HG03342 (cell line): ENCODE measurements at regions not wholly inside any gene's neighbourhood (a gene's known extent, or its start where the extent isn't known, plus 50 kb on each side); places are given as distances from the start of the nearest gene placed in this dataset.
"Not testable (repeated sequence)": the region's sequence is repeated elsewhere in the genome, so short reads cannot be mapped to it uniquely, and the experiment has no call there.

Experiments
- ATAC-seq: cut with Tn5 transposase; IDR thresholded peaks from one replicate; pipeline ENCODE4 v1.9.1; 2021; ENCODE audit warnings: mild to moderate bottlenecking, moderate library complexity; ENCODE audit not compliant: unreplicated experiment

DNA sequence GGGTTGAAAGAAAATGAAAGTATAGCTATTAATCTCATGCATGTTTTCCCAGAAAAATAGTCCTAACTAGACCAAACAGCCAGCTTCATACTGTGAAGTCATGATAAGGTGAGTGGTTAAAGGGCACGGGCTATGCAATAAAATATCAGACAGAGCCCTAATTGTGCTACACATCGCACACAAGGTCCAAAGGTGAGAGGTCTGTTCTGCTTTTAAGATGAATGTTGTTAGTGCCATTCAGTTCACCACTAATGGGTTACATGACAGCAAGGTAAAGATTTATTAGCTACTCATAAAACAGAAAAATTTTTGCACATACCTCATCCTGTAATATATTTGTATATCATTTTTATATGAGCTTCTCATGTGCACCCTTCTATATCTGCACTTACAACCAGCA lies 105.0 kb upstream of the STK17B start:
- no peak for ATAC-seq

DNA sequence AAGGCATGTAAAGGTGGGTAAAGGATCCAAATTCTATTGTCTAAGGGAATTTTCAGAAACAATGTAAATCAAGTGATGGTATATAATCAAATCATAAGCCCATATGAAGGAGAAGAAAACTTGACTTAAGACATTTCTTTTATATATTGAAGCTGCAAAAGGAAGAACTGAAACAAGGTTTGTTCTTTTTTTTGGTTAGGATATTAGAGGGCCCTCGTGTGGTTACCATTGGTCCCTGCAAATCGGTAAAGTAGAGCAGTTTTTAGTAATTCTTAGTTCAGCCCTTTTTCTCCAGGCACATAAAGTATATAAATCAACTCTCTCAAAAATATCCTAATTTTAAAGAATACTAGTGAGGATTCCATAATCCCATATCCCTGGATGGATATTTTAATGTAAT lies 105.6 kb upstream of the STK17B start:
- ATAC-seq, result peak; percentile 44

DNA sequence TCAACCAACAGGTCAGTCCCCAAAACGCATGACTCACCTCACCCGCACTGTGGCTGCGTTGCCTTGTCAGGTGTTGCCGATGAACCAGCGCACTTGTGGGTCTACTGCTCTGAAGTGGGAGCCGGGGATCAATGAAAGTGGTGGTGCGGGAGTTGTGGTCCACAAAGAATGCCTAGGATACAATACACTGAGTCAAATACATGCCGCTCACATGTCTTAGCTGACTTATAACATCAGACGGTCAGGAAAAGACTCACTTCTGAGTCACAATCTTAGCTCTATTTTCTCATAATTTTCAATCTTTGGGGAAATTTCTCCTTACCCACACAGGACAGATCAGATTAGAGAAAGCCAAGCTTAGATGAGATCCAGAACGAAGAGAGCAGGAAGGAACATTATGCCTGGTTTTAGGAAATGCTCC lies 107.1 kb upstream of the STK17B start:
- ATAC-seq, result no peak

DNA sequence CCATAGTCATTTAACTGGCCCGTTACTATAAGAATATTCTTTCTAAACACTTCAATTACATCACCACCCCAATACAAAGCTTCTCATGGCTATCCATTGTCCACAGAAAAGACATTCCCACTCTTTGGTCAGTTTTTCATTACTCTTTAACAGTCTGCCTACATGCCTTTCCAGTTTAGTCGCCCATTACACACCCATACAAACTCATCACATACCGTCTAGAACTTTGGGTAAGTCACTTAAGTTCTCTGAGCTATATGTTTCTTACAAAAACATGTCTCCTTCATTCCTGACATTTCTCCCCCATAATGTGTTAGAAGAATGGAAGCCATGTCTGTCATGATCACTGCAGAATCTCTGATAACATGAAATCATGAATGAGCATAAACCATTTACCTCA lies 108.2 kb upstream of the STK17B start:
- no peak for ATAC-seq

DNA sequence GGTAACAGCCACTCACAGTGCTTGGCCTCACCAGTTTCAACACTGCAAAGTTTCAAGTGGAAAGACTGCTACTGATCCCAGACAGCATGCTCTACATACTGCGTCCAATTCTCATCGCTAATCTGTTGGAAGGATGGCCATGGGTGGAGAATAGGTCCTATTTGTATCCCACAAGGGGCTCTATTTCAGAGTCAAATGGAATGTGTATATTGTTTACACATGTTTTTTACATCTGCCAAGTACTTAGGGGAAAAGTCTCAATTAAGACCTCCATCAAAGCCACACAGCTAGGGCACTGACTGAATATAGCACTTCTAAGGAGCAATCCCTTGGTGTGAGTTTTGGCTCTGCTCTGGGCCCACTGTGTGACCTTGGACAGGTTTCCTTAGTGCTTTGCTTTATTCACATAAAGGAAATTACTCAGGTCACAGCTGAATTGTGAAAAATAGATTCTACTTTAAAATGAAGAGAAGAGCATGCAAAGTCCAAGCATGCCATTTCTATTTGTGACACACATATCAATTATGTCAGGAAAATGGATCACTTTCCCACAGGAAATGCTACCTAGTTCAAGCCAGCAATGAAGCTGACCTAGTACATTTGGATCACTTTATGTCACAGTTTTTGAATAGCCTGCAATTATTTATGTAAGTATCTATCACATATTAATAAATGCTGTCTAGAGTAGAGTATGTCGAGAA lies 112.9 kb upstream of the STK17B start:
- no peak for ATAC-seq

DNA sequence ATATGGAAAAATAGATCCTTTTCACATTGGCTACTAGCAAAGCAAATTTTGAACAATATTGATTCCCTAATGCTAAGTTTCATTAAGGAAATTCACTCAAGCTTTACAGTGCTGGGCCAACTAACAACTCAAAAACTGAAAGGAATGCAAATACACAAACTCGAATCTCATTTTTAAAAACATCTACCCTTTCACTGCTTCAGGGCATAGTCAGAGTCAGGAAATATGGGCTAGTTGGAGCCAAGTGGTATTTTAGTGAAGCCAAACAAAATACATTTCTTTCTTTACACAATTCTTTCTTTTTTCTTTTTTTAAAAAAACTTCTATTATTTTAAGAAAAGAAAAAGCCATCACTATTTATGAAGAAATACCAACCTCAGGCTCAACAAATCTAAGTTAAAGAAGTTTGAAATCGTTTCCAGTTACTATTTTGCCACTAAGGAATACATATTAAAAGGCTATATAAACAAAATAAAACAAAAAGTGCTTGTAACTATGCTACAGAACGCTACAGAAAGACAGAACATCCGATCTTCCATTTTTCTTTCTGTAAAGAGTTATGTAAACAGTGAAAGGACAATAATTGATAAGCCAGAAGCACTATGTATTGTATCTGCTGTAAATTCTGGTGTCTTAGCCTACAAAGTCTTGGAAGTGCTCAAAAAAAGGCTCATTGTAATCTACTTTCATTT lies 113.6 kb upstream of the STK17B start:
- ATAC-seq, result no peak

DNA sequence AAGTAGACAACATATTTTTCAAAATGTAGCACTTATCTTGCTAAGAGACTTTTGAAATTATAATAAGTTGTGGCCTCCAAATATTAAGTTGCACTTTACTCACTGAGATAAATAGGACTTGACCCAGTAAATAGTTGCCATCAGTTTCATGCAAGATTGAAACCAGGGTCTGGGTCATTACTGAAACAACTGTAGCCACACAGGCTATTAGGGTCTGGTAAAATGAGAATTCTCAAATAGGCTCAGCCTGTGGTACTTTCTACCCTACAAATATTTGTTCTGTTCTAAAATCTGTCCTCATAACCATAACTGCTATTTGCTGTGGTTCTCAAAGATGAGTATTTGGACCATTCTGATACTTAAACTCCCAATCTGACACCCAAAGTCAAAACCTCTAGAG lies 115.4 kb upstream of the STK17B start:
- ATAC-seq, result no peak

DNA sequence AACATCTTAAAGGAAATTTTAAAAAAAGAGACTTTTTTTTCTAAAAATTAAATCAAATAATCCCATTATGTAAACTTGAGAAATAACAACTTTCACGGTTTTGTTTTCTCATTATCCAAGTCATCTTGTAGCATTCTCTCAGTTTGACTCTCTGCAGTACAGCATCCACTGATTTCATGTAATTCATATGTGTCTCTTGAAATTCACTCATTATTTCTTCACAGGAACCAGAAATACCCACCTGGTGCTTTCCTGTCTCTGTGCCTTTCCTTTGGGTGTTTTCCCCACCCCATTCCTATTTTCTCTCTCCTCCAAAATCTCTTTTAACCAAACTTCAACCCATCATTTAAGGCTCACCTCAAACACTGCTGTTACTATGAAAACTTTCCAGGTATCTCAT lies 116.1 kb upstream of the STK17B start:
- ATAC-seq, result no peak

DNA sequence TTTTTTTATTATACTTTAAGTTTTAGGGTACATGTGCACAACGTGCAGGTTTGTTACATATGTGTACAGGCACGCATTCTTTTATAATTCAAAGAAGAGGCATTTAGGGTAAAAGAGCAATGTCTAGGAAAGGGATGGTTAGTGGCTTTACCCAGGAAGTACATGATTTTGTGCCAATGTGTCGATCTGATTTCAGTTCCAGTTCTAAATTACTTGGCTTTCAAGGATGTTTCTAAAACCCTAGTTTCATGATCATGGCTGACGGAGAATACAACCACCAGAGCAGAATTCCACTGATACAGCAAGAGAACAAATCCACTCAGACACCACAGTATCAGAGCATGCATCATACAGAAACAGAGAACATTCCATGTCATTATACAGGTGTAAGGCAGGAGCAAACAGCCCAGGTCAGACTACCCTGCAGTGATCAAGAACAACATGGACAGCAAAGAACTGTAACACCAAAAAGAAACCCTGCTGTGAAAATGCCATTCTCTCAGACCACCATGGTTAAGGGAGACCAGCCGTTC lies 116.7 kb upstream of the STK17B start:
- no peak for ATAC-seq

DNA sequence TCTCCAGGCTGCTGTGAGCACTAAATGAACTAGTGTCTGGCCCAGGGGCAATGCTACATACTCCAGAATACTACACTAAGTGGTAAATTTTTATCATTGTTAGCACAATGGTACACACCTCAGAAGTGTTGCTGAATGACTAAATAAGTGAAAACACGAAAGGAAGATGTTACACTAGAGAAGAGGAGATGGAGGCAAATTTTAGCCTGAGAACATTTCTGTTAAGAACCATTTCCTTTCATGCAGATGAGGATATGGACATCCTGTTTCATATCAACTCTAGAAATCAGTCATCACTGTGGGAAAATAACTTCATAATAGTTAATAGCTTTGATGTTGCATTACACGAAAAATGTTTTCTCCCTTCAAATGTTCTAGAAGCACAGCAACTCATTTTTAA lies 117.6 kb upstream of the STK17B start:
- peak; percentile 49 for ATAC-seq

DNA sequence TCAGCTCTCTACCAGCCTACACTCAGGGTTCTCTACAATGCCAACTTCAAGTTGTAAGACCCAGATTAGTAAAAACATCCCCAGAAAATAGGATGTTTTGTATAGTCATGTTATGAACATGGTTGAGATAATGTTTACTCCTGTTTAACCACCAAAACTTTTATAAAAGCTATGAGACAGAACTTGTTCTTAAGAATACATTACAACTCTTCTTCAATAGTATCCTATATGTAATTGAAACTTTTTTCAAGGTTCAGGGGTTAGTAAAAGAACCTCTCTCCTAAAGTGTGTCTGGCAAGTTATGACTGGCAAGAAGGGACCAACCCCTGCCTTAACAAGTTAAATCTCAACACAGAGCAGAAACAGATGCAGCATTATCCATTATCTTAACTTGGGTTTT lies 118.8 kb upstream of the STK17B start:
- ATAC-seq, result no peak

DNA sequence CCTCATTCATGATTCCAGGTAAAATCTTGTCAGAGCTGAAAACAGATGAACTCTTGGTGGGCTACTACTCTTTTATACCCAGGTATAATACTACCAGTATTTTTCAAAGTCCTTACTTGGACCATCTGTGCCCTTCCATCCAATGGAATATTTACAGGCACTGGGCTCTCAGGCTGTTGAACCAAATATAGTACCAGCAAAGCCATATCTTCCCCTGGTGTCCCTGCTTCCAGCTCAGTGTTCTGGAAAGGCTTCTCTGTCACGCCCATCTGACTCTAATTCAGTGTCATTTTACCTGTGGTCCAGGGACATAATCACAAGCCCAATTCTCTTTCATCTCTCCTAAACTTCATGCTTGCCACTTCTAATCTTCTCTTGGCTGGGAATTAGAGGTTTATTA lies 119.2 kb upstream of the STK17B start:
- ATAC-seq, result no peak

DNA sequence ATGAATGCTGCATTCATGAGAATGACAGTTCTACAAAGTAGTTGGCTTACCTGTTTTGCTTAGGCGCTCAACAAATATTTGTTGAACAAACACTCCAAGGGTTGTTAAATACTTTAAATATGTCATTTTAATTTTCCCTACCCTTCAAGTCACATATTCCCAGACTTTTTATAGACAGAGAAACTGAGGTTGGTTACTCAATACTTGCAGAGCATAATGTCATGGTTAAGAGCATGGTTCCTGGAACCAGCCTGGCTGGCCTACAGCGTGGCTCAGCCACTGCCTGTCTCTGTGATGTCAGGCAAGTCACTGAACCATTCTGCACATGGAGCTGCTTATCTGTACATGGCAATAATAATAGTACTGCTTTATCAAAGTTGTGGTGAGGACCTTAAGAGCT lies 120.0 kb upstream of the STK17B start:
- peak; percentile 14 for ATAC-seq

DNA sequence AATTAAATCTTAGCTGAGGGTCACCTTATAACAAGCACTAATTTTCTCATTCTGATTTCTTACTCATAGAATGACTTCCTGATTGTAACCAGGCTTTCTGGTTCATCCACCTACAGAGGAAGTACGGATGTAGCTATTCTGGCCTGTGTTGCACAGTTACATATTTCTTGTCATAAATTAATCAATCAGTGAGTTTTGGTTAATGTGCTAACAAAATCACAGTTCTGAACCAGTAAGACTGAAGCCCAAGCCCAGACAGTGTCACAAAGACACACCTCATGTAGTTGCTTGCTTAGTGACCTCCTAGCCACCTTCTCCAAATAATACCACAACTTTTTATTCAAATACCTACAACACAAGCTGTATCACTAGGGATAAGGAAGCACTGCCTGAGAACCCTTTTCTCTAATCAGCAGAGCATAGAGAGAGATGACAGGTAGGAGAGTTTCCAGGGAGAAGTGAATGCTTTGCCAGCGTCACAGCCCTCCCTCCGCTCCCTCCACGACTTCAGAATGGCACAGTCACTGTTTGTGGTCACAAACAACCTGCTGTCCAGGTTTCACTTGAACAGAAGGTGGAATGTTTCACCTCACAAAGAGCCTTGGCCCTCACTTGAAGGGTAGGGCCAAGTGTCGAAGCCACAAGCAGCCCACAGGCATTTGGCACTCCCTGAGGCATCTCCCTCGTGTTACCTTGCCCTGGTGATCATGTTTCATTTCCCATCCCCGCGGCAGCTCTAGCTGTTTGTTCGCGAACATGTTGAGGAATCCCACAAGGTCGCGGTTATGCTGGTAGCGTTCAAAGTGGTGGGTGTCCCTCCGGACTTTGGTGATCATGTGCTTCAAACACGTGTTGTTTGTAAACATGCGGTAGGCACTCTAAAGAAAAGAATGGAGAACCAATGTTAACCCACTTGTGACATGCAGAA lies 120.8 kb upstream of the STK17B start:
- peak; percentile 39 for ATAC-seq

DNA sequence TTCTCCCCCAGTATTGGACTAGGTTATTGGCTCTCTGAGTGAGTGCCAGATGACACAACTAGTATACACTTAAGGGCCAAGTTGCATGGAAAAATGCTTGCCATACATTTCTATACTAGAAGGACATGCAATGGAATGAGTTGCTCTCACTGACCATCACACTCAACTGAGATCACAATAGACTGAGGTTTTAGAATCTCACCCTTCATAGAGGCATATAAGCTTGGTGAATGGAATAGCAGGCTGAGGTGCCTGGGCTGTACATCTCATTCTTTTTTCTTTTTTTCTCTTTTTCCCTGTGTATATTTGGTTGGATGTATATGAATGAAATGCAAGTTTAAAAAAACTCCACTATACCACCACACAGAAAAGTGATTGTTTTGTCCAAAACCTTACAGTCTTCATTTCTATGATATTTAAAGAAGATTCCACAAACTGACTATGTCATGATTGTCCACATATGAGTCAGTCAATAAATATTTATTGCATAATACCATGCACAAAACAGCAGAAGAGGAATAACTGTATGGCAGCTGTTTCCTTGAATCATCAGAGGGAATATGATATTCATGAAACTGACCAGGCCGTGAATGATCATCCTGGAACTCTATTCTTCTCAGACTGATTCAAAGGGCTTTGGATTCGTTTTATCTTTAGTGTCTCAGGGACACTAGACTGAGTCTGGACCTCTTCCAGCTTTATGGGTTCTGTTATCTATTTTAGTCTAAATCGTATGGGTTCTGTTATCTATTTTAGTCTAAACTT lies 122.6 kb upstream of the STK17B start:
- ATAC-seq, result no peak

DNA sequence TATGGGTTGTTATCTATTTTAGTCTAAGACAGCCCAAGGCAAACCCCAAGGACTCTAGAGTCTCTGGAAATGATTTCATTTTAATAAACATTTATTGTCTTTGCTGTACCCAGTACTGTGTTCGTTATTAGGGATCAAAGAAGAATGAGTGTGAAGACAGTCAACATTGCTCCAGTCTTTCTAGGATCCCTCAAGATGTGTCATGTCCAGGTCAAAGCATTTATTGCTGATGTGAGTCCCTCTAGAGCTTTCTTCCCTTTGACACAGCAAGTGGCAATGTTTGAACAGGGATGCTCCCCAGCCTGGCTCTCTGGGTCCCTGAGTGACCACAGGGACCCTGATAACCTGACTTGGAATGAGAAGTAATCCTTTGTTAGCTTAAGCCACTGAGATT lies 123.1 kb upstream of the STK17B start:
- ATAC-seq, result no peak

DNA sequence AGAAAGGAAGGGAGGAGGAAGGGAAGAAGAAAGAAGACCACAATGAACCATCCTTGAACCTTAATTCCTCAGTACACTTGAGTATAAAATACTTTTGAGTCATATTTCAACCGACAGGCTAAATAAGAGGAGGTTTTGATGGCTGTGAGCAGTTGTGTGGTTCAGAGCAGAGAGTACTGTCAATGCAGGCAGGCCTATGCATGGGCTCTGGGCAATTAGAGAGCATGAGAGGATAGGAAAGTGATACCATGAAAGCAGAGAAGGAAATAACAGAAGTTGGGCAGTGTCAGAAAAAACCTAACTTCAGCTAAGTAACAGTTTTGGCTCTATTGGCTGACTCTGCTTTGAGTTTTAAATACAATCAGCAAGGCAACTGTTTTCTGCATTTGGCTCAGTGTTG lies 123.6 kb upstream of the STK17B start:
- no peak for ATAC-seq

DNA sequence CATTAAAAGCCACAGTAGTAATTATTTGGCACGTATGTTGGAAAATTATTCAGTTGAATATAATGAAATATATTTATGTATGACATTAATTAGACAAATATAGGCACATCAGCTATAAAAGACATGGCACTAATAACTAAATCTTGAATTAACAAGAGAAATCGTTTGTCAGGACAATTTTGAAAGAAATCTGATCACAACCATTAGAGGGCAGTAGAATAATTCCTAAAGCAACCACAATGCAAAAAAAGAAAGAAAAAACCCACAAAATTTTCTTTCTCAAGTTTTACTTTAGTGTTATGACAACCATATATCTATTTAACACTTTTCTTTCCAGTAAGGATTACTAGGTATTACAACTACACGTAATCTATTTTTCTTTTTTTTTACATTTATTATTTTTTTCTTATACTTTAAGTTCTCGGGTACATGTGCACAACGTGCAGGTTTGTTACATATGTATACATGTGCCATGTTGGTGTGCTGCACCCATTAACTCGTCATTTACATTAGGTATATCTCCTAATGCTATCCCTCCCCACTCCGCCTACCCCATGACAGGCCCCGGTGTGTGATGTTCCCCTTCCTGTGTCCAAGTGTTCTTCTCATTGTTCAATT lies 126.8 kb upstream of the STK17B start:
- ATAC-seq, result not testable (repeated sequence)

DNA sequence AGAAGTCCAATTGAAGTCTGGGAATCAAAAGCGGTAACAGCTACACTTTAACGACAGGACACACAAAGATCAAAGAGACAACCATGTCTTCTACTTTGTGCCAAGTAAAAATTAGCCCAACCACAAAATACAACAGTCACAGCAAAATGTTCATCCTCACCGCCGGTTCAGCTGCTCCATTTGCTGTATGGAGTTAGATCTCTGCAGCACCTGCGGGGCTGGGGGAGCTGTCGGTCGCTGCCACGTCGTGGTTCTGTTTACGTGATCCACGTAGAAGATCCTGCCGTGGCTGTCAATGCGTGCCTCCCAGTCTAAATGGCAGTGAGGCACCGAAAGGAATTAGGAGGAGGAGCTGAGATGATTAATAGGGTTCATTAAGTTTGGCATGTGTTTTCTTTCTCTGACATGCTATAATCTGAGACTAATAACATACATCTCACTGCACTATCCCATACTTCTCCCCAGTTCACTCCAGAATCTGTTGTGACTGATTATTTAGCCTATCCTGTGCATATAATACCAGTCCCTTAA lies 136.5 kb upstream of the STK17B start:
- no peak for ATAC-seq

DNA sequence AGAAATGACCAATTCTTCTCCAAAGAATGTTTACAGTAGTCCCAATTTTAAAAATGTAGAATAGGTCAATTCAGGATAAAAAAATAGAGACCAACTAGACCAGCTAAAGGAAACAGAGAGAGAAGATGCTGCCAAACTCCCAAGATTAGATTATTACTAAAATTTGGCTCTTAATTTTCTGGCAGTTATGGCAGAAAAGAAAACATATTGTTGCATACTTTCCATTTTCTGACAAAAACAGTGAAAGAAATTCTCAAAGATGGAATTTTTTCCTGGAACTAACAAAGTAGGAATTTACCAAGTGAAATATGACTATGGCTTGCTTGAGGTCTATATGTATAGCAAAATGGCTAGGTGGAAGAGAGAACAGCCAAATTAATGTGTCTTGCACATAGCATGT lies 138.3 kb upstream of the STK17B start:
- ATAC-seq, result no peak
